GM19238 (cell line): ENCODE measurements at regions not wholly inside any gene's neighbourhood (a gene's known extent, or its start where the extent isn't known, plus 50 kb on each side); places are given as distances from the start of the nearest gene placed in this dataset.

ENCODE experiments used
- DNase-seq: peaks from one replicate; pipeline ENCODE4 v3.0.0; 2011; ENCODE audit warnings: low spot score; ENCODE audit not compliant: insufficient read length

DNA sequence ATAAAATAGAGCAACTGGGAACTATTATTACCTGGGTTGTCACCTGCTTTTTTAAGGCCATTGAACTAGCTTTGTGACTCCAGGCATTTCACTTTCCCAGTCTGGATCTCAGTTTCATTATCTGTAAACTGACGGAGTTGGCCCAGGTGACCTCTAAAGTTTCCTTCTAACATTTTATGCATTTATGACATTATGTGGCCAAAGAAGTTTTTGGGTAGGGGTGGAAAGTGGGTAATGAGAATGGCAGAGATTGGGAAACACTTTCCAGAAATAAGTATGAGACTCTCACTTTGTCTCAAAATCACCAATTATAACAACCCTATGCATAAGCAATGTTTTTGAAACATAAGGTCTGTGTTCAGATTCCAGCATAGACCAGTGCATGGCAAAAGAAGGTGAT lies 99.1 kb upstream of the ARHGEF3 start:
- no peak for DNase-seq

DNA sequence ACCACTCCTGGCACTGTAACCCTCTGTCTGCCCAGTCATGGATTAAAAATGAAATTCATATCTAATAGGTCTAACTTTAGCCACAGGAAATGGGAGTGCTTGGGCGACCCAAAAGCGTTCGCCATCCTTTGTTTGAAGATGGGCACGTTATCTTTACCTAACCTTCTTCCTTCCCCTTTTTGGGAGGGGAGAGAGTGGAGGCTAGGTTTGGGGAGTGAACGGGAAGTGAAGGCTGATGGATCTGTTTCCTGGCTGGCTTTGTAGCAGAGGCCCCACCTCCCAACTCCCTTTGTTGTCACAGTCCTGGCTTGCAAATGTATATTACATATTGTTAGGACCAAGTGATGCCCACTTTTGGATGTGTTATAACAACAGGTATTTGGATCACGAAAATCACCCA lies 98.1 kb upstream of the ARHGEF3 start:
- DNase-seq: no peak

DNA sequence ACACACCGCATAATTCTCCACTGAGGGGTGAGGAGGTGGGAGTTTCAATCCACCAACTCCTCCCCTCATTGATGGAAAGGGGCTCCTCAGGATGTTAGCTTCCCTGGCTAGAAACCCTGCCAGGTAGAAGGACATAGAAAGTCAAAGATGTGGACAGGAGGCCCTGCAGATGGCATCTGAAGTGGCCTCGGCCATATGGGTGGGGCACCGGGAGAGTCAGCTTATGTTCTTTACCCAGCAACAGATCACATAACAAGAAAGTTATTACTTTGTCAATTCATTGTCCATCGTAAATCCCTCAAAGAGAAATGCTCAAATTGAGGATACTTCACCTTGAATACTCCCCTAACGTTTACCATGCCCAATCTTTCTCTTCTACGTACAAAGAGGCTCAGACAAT lies 97.3 kb upstream of the ARHGEF3 start:
- no peak for DNase-seq

DNA sequence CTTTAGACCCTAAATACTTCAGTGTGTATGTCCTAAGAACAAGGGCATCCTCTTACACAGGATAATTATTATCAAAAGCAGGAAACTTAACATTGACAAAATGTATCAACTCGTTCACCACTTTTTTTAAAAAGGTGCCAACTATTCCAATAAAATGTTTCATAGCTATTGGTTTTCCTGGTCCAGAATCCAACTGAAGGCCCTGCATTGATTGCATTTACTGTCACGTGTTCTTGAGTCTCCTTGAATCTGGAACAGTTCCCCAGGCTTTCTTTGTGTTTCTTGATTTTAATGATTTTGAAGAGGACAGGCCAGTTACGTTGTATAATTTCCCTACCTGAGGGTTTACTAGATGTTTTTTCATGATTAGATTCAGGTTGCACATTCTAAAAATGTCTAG lies 94.6 kb upstream of the ARHGEF3 start:
- DNase-seq: no peak

DNA sequence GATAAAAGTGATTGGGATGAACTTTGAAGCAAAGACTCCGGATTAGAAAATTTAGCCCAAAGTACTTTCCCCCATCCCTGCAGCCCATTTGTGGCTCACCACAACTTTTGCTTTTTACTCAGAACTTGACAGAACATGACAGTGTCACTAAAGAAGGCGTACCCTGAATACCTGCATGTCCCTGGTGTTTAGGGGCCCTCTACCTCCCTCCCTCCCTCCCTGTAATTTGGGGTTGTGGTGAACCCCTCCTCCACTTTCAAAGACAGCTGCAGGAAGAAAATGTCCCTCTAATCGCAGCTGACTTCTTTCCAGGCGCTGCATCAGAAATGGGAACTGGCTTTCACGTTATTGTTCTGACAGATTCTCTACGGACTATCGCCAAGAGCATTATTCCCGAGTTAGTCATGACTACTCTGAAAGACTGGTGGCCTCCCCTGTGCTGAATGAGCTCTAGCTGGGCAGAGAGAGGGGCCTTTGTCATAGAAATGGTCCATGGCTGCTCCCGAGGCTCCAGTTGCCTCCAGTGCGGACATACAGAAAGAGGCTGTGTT lies 93.2 kb upstream of the ARHGEF3 start:
- DNase-seq: peak; percentile 23

DNA sequence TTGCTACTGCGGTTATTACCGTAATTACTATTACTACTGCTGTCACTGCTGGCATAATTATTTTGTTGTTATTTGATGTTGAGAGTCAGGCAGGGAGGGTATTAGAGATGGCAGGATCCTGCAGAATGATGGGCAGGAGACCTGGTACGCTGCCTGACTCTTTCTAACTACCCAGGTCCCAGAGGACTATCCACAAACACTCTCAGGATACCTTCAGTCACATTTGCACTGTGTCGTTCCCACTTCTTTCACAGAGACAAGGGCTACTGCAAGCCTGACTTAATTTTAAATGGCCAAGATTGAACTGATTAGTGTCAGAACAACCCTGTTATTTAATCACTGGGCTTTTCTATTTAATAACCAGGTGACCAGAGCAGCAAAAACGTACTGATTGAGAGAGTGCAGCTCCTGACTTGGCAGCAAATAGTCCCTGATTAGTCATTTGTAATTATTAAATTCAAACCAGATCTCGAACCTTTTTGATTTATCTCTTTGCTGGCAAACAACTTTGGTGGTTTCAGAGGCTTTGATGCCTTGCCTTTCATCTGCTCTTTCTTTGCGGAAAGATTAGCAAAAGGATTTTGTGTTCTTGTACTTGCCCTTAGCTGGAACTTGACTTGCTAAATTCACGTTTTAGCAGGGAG lies 88.8 kb upstream of the ARHGEF3 start:
- no peak for DNase-seq

DNA sequence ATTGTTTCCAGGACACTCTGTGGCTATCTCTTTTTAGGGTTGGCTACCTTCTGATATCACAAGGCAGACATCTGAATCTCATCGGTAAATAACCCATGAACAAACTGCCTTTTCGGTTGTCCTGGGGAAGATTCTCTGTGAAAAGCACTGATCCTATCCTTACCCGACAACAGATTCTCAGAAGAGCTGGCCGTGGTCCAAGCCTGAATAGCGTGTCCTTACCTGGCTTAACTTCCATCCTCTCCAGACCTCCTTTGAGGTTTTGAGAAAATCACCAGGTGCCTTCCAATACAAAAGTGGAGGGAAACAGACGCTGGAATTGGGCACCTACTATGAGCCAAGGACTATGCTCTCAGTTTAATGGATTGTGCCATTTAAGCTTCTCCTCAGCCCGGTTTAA lies 87.4 kb upstream of the ARHGEF3 start:
- DNase-seq: no peak

DNA sequence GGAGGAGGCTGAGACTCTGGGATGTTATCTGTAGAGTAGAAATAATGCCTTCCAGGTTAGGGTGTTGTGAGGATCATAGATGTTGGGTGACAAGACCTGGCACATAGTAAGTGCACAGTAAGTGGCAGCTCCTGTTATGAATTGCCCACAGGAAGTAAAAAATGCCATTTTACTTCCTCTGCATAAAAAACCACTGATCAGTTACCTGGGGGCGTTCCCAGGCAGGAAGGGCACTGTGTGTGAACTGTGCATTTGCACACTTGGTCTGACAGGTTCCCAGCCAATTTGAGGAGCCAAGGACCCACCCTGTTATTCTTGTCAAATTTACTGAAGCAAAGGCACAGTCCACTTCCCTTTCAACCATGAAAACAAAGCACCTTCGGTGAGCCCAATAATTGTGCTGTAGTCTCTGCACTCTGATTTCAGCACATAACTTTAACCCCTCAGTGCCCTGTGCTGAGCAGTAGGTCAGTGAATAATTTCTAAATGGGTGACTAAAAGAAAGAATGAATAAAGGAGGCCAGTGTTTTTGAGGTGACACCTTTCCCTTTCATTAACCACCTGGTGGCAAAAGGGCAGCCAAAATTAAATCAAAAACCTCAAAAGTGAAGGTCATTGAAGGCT lies 85.8 kb upstream of the ARHGEF3 start:
- DNase-seq: no peak

DNA sequence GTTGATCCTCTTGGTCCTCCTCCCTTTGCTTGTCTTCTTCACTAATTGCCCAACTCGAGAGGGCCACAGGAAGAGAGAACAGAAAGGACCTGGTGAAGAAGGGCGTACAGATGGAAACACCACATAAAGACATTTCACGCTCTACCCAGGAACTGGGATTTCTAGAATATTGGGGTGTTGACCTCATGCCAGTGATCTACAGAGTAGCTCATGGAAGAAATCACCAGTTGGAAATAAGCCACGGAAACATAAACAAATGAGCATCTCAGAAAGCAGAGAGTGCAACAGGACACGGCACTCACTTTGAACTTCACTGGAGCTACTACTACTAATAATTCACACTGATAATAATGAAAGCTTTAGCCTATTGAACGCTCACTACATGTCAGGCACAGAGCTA lies 84.6 kb upstream of the ARHGEF3 start:
- DNase-seq: no peak

DNA sequence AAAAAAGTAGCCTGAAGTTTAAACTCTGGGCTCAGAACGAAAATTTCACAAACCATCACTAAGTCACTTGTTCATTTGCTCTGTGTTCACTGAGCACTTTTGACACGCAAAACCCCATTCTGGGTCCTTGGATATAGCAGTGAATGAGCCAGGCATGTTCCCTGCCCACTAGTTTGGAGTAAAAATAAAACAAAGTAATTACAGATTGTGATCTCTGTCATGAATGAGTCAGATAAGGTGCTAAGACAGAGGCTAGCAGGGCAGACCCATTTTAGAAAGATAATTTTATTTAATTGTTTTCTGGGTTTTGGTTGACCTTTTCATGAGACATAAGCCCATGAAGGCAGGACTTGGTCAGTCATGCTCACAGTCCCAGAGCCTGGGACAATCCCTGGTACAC lies 84.1 kb upstream of the ARHGEF3 start:
- no peak for DNase-seq

DNA sequence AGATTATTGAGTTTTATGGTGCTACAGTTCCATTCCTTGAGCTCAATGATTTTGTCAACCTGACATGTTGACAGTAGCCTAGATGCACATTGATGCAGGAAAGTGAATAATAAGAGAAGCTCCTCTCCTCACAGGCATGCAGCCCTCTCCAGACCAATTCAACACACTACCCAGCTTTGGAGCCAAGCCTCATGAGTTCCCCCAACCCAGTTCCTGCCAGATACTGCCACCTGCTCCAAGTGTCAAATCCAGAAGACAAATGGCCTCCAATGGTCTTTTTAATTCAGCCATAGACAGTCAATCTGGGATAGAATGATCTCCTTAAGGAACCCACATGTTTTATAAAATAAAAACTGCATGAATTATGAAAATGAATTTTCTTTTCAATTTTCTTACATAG lies 83.7 kb upstream of the ARHGEF3 start:
- DNase-seq: no peak

DNA sequence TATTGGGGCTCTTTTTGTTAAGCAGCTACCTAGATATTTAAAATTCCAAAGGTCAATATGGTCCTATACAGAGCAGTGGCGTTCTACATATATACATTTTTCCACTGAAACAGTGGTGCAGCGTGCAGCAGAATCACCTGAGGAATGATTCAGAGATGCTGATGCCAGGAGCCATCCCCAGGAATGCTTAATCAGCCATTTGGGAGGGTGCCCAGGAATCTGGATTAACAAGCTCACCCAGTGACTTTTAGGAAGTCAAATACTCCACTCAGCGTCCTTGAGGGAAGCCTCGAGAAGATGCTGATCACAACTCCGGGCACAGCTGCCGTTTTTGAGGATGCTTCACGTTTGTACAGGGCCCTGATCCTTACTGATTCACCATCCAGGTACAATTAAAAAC lies 82.6 kb upstream of the ARHGEF3 start:
- no peak for DNase-seq

DNA sequence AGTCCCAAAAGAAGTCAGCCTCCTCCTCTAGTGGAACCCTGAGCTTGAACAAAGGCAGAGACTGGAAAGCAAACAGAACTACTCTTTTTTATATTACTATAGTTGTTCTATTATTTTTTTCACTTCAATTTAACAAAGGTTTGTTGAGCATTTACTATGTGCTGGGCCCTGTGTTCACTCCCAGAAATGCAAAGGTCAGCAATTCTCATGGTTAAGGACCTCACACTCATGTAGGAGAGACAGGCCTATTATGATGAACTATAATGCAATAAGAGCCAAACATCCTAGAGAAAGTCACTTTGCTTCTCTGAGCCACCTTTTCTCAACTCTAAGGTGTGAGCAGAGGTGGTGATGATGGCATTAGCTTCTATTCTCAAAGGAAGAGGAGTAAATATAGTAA lies 82.1 kb upstream of the ARHGEF3 start:
- DNase-seq: no peak

DNA sequence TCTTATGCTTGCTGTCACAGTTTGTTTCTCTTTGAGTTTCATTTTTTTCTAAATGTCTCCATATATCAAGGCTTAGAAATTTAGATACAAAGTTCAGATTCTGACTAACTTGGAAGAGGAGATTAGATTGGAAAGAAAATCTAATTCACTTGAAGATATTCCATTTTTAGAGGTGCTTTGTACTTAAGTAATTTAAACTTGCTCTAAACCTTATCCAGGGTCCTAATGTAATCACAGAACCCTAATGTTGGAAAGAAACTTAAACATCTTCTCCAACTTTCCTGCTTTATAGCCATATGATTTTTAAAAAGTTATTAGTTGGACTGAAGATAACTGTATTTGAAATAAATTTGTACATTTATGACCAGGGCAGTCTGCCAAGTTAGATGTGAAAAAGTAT lies 81.1 kb upstream of the ARHGEF3 start:
- no peak for DNase-seq

DNA sequence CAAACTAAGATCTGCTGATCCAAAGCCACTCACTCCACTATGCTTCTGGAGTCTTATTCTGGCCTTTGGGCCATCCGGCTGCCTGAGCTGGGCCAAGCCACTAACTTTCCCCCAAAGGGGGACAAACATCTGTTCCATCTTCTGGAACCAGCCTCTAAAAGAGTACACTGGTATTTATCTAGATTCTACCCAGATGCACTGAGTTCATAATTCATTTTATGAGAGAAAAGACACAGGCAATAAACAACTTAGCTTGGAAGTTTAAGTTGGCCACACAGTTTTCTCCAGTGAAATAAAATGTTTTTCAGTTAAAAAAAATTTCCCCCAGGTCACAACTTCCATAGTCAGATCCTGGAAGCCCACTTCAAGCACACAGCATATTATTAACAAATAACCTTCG lies 80.1 kb upstream of the ARHGEF3 start:
- DNase-seq: no peak

DNA sequence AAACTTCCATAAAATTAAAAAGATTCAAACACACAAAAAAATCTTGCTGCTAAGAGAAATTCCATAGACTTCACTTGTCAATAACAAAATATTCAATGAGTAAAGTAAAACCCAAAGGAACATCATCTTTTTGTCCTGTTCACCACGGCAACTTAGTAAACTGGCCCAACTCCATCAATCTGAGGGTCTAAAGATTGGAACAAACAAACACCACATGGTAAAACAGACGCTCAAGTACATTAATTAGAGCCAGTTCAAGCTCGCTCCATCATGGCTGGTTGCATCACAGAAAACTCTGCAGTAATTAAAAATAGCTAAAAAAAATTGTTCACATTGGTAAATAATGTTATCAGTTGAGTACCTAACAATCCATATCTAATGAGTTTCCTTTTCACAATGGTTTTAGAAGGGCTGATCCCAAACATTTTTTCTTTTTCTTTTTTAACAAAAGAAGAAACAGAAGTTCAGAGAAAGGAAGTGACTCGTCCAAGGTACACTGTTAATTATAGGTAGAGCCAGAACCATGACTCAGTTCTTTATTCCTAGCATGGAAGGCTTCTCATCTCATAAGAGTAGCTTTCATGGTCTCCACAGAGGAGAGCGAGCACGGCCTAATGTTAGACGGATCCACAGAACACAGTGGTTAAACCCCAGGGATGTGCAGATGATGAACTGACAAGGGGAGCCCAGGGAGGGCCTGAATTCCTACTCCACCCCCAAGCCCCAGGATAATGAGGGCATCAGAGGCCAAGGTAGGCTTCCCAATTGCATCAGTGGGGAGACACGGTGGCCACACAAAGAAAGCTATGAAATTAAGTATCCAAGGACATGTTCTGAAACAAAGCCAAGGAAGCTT lies 79.2 kb upstream of the ARHGEF3 start:
- DNase-seq: no peak

DNA sequence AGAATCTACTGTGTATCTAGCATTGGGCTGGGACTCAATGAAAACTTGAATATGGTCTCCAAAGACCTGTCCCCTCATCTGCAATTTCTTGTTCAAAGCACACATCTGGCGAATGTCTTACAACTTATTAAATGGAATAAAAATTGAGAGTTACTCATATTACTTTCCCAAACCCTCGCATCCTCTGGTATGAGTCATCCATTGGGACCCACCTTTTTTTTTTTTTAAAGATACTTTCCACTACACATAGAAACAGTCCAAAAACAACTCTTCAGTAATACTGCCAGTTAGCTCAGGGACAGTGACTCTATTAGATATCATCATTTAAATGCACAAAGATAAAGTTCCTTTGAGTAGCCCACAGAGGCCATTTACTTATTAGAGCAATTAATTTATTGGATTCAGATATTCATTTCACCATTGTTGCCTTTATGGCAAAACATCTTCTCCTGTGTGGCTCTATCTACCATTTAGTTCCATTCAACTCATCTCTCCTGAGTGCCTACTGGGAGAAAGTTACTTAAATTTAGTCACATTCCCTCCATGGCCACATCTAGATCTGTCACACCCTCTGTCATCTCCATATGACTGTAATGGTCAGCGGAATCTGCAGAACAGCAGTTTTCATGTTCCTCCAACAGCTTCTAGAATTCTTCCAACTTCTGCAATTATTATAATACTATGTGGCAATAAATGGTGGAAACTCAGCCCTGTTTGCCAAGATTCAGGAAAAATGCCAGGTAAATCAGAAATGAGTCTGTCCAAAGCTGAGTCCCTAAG lies 77.9 kb upstream of the ARHGEF3 start:
- no peak for DNase-seq

DNA sequence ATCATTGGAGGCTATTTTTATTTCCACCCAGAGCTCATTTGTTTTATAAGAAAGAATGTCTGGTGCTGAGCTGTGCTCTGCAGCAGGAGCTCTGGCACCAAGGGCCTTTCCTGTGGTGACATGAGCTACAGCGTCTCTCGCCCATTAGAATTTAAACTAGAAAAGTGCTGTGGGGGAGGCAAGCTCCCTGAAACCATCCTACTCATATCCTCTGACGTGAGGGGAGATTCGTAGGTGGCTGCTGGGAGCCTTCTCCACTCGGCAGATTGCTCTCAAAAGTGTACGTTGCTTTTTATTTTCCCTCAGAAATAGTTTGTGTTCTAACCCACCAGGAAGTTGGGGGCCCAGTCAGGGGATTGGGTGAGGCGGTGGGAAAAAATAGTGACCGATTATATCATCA lies 76.3 kb upstream of the ARHGEF3 start:
- DNase-seq: no peak

DNA sequence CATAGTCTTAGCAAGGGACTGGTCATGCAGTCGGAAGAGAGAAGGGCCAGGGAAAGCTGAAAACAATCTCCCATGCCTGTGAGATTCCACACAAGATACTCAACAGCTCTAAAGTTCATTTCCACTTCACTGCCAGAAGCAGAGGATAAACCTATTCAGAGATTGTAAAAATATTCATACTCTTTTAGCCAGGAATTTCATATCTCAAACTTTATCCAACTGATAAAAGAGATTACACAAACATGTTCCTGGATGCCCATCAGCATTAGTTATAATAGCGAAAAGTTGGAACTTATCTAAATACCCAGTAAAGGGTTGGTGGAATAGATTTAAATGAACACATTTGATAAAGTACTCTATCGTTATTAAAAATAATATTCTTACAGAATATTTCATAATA lies 75.2 kb upstream of the ARHGEF3 start:
- DNase-seq: no peak

DNA sequence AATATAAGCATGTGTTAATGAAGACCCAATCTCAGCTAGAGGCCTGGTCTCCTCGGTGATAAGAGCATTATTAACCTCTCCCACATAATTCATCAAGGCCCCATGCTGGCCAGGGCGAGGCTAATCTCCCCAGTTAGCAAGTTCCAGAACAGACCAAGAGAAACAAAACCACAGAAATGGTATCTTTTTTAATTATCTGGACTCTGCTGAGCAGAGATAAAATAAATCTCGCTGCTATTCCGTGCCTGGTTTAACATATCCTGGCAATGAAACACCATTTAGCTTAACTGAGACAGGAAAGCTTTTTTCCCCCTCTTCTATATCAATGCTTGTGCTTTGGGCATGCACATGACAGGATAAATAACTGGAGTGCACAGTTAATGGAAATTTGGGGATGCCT lies 72.5 kb upstream of the ARHGEF3 start:
- no peak for DNase-seq

DNA sequence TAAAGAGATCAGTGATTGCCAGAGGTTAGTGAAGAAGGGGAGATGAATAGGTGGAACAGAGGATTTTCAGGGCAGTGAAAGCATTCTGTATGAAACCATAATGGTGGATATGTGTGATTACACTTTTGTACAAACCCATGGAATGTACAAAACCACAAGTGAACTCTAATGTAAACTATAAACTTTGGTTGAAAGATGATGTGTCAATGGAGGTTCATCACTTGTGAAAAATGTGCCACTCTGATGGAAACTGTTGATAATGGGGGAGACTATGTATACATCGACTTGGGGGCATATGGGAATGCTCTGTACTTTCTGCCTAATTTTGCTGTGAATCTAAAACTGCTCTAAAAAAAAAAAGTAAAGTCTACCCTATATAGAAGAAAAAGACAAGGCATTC lies 68.7 kb upstream of the ARHGEF3 start:
- DNase-seq: no peak
